Vagina (tissue), 2 donors: ENCODE measurements at regions not wholly inside any gene's neighbourhood (a gene's known extent, or its start where the extent isn't known, plus 50 kb on each side); places are given as distances from the start of the nearest gene placed in this dataset.

Experiments used
- CTCF ChIP-seq, 3 experiments: fragments of 450-650 bp in 2 of 3; fragments of 200-600 bp in 1 of 3; sonication (generic) in 1 of 3; IDR thresholded peaks; one replicate each; pipeline ENCODE4 v1.5.1; 2017 to 2019; ENCODE audit warnings: antibody characterized with exemption in 3 of 3, mild to moderate bottlenecking in 2 of 3, moderate library complexity in 2 of 3
- POLR2A ChIP-seq, 2 donors: fragments of 450-650 bp; IDR thresholded peaks; one replicate each; pipeline ENCODE4 v1.6.1; 2017; ENCODE audit warnings: antibody characterized with exemption in 2 of 2, mild to moderate bottlenecking in 2 of 2, moderate library complexity in 2 of 2

GRCh38 chr1:78240755-78241154 is 195.0 kb downstream of the GIPC2 start:
- no peak for TF ChIP-seq CTCF (IDR thresholded peaks at IDR 0.05)
- TF ChIP-seq POLR2A (IDR thresholded peaks at IDR 0.05), result no peak
